SU-DHL-6 (cell line): ENCODE measurements at regions not wholly inside any gene's neighbourhood (a gene's known extent, or its start where the extent isn't known, plus 50 kb on each side); places are given as distances from the start of the nearest gene placed in this dataset.

Experiments
- CTCF ChIP-seq: fragments of 200-600 bp; sonication (generic); IDR thresholded peaks from one replicate; pipeline ENCODE4 v1.5.1; 2017; ENCODE audit warnings: antibody characterized with exemption, mild to moderate bottlenecking, low read length, moderate library complexity; ENCODE audit not compliant: insufficient read depth, poor library complexity, severe bottlenecking
- EZH2phosphoT487 ChIP-seq: fragments of 200-600 bp; sonication (generic), shearing (Covaris generic); conservative IDR thresholded peaks from 2 replicates; pipeline ENCODE4 v1.6.1; 2018; ENCODE audit warnings: mild to moderate bottlenecking, antibody characterized with exemption, low read length, moderate library complexity, mixed read lengths

DNA sequence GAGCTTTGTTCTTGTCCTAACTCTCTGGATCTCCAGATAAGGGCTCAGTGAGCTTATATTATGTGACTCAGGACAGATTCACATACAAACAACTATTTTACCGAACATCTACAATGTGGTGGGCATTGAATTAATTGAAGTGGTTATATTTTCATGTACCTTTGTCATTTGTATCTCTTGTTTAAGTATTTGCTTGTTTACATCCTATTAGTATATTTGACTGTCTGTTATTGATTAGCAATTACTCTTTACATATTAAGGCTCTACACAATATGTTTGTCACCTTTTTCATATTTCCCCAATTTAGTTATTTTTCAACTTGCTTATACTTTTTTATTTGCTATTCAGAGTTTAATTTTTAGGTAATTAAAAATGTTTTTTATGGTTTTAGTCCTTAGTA is 222.4 kb downstream of the TFAP2C start:
- TF ChIP-seq CTCF = no peak
- TF ChIP-seq EZH2phosphoT487 = no peak
